Fibroblast of lung (primary cell): ENCODE measurements at regions not wholly inside any gene's neighbourhood (a gene's known extent, or its start where the extent isn't known, plus 50 kb on each side); places are given as distances from the start of the nearest gene placed in this dataset.

Source experiments
- DNase-seq, 2 donors: peaks; one replicate each; pipeline versions ENCODE4 v3.0.0 to v3.0.0-alpha.2; 2010; ENCODE audit warnings: low read depth in 2 of 2
- H2AFZ ChIP-seq: 2 replicates; pipeline ENCODE4 v1.5.1; 2012; ENCODE audit warnings: low read length, control low read depth, inconsistent platforms
- H3K27ac ChIP-seq: 2 replicates; pipeline ENCODE4 v1.5.1; 2011; ENCODE audit warnings: low read length, control low read depth; ENCODE audit not compliant: insufficient read depth
- H3K27me3 ChIP-seq: 2 replicates; pipeline ENCODE4 v1.5.1; 2011; ENCODE audit warnings: mild to moderate bottlenecking, low read length; ENCODE audit not compliant: control insufficient read depth, insufficient read depth
- H3K36me3 ChIP-seq: 2 replicates; pipeline ENCODE4 v1.5.1; 2011; ENCODE audit warnings: low read length; ENCODE audit not compliant: control insufficient read depth, insufficient read depth
- H3K4me1 ChIP-seq: 2 replicates; pipeline ENCODE4 v1.5.1; 2011; ENCODE audit warnings: low read length; ENCODE audit not compliant: control insufficient read depth, insufficient read depth; ENCODE audit errors: extremely low read depth
- H3K4me2 ChIP-seq: 2 replicates; pipeline ENCODE4 v1.5.1; 2011; ENCODE audit warnings: low read length, control low read depth; ENCODE audit not compliant: insufficient read depth; ENCODE audit errors: extremely low read depth
- H3K4me3 ChIP-seq, 4 experiments: fragments of 200-600 bp in 1 of 4; sonication (generic) in 1 of 4; replicated peaks in 1 of 4; 2 replicates each; pipeline ENCODE4 v1.5.1; 2011 to 2016; ENCODE audit warnings: low read length in 4 of 4, low read depth in 3 of 4, mild to moderate bottlenecking in 3 of 4, control low read depth in 2 of 4, inconsistent platforms in 1 of 4, mixed read lengths in 1 of 4; ENCODE audit not compliant: insufficient read depth in 1 of 4; ENCODE audit errors: control extremely low read depth in 1 of 4
- H3K79me2 ChIP-seq: 2 replicates; pipeline ENCODE4 v1.5.1; 2012; ENCODE audit warnings: mild to moderate bottlenecking, low read length, inconsistent platforms; ENCODE audit not compliant: control insufficient read depth, insufficient read depth
- H3K9ac ChIP-seq: 2 replicates; pipeline ENCODE4 v1.5.1; 2011; ENCODE audit warnings: mild to moderate bottlenecking, low read length, control low read depth; ENCODE audit not compliant: insufficient read depth
- H3K9me3 ChIP-seq: 2 replicates; pipeline ENCODE4 v1.5.1; 2012; ENCODE audit warnings: low read depth, low read length; ENCODE audit not compliant: control insufficient read depth, insufficient read depth
- H4K20me1 ChIP-seq: 2 replicates; pipeline ENCODE4 v1.5.1; 2011; ENCODE audit warnings: low read length; ENCODE audit not compliant: control insufficient read depth, insufficient read depth; ENCODE audit errors: extremely low read depth
- CTCF ChIP-seq, 2 donors: IDR thresholded peaks in 1 of 2; conservative IDR thresholded peaks in 1 of 2; 1 replicate in 1 of 2; 2 replicates in 1 of 2; pipeline ENCODE4 v1.5.1; 2011 to 2012; ENCODE audit warnings: low read length in 2 of 2, control low read depth in 1 of 2, inconsistent platforms in 1 of 2, low read depth in 1 of 2, mild to moderate bottlenecking in 1 of 2
- EZH2 ChIP-seq: IDR thresholded peaks from 2 replicates; pipeline ENCODE4 v1.5.1; 2012; ENCODE audit warnings: low read length, control low read depth, mild to moderate bottlenecking; ENCODE audit errors: missing control alignments

- no peaks in the 10 kb centered on the region for H3K27me3 ChIP-seq
- no peak overlapping the region for H3K4me2 ChIP-seq
Measured at GRCh38 chr18:24840640-24841039, 380.2 kb downstream of the HRH4 start.

GRCh38 chr18:24841536-24841935 lies 381.1 kb downstream of the HRH4 start:
- Histone ChIP-seq H3K4me1 (peaks cover 4% of the 10 kb centered on the region), H3K27ac (no peak overlapping the region), H3K9ac (no peak overlapping the region), H3K79me2 (no peaks in the 10 kb centered on the region), H3K4me3 (no peak overlapping the region), H3K9me3 (no peaks in the 10 kb centered on the region), H3K27me3 (no peaks in the 10 kb centered on the region), H3K36me3 (no peaks in the 10 kb centered on the region), H4K20me1 (no peaks in the 10 kb centered on the region), H3K4me2 (no peak overlapping the region), H2AFZ (no peak overlapping the region)
- no peak for TF ChIP-seq EZH2
- TF ChIP-seq CTCF (conservative IDR thresholded peaks at IDR 0.05 in 1 of 2, IDR thresholded peaks at IDR 0.05 in 1 of 2; ENCODE audit: low read depth in 1 of 2, low read length in 2 of 2) = no peak
- no peak for DNase-seq

More at GRCh38 chr18:24840640-24841039, 380.2 kb downstream of the HRH4 start:
- no peaks in the 10 kb centered on the region for H3K79me2 ChIP-seq
- H3K9ac ChIP-seq = no peak overlapping the region
- H3K4me3 ChIP-seq = no peak overlapping the region
- peaks cover 4% of the 10 kb centered on the region for H3K4me1 ChIP-seq
- H3K27ac ChIP-seq = no peak overlapping the region
- no peak for DNase-seq
- H4K20me1 ChIP-seq = no peaks in the 10 kb centered on the region
- H3K36me3 ChIP-seq = no peaks in the 10 kb centered on the region
- H2AFZ ChIP-seq = no peak overlapping the region
- TF ChIP-seq EZH2 (no peak), CTCF (conservative IDR thresholded peaks at IDR 0.05 in 1 of 2, IDR thresholded peaks at IDR 0.05 in 1 of 2; ENCODE audit: low read depth in 1 of 2, low read length in 2 of 2) (no peak)
- no peaks in the 10 kb centered on the region for H3K9me3 ChIP-seq

- Histone ChIP-seq H3K4me2 (no peak overlapping the region), H3K79me2 (no peaks in the 10 kb centered on the region), H3K4me1 (no peaks in the 10 kb centered on the region), H3K27me3 (no peaks in the 10 kb centered on the region), H2AFZ (no peak overlapping the region), H3K4me3 (no peak overlapping the region), H3K9ac (no peak overlapping the region), H4K20me1 (no peaks in the 10 kb centered on the region), H3K36me3 (no peaks in the 10 kb centered on the region), H3K9me3 (no peaks in the 10 kb centered on the region), H3K27ac (no peak overlapping the region)
- no peak for TF ChIP-seq EZH2
- TF ChIP-seq CTCF (conservative IDR thresholded peaks at IDR 0.05 in 1 of 2, IDR thresholded peaks at IDR 0.05 in 1 of 2; ENCODE audit: low read depth in 1 of 2, low read length in 2 of 2) = no peak
- DNase-seq = no peak
Measured at GRCh38 chr18:24843123-24843522, 382.7 kb downstream of the HRH4 start.
